Epithelial cell of proximal tubule (primary cell): ENCODE measurements at regions not wholly inside any gene's neighbourhood (a gene's known extent, or its start where the extent isn't known, plus 50 kb on each side); places are given as distances from the start of the nearest gene placed in this dataset.

Source experiments
- DNase-seq: peaks from one replicate; pipeline ENCODE4 v3.0.0-alpha.2; 2011; ENCODE audit warnings: low read depth
- H3K4me3 ChIP-seq: 2 replicates; pipeline ENCODE4 v1.5.1; 2011; ENCODE audit warnings: low read depth, mild to moderate bottlenecking, low read length
- CTCF ChIP-seq: conservative IDR thresholded peaks from 2 replicates; pipeline ENCODE4 v1.5.1; 2012; ENCODE audit warnings: low read depth, mild to moderate bottlenecking, low read length

- no peak for TF ChIP-seq CTCF
These were observed 170.5 kb upstream of the LHX5 start for GRCh38 chr12:113642216-113642615.

GRCh38 chr12:113641426-113642030 is 169.9 kb upstream of the LHX5 start:
- TF ChIP-seq CTCF = no peak
- no peak for DNase-seq
- H3K4me3 ChIP-seq = no peak overlapping the region

More at GRCh38 chr12:113642216-113642615, 170.5 kb upstream of the LHX5 start:
- no peak for DNase-seq
- H3K4me3 ChIP-seq = no peak overlapping the region

- no peak overlapping the region for H3K4me3 ChIP-seq
- TF ChIP-seq CTCF = no peak
- no peak for DNase-seq
These were observed 169.2 kb upstream of the LHX5 start for GRCh38 chr12:113640837-113641236.

- H3K4me3 ChIP-seq = no peak overlapping the region
- no peak for DNase-seq
- no peak for TF ChIP-seq CTCF
These were observed 167.8 kb upstream of the LHX5 start for GRCh38 chr12:113639474-113639873.

GRCh38 chr12:113638460-113638775 is 166.7 kb upstream of the LHX5 start:
- no peak for TF ChIP-seq CTCF
- H3K4me3 ChIP-seq = no peak overlapping the region
- no peak for DNase-seq

GRCh38 chr12:113634982-113635381 is 163.3 kb upstream of the LHX5 start:
- H3K4me3 ChIP-seq = no peak overlapping the region
- DNase-seq = no peak
- TF ChIP-seq CTCF = no peak

GRCh38 chr12:113634474-113634873 is 162.8 kb upstream of the LHX5 start:
- DNase-seq = no peak
- no peak for TF ChIP-seq CTCF

More at GRCh38 chr12:113634474-113634873, 162.8 kb upstream of the LHX5 start:
- H3K4me3 ChIP-seq = no peak overlapping the region
